NCI-H2171 treated with DMSO at 0.1 percent for 48 hours (cell line): ENCODE measurements at regions not wholly inside any gene's neighbourhood (a gene's known extent, or its start where the extent isn't known, plus 50 kb on each side); places are given as distances from the start of the nearest gene placed in this dataset.

Experiments used
- DNase-seq: peaks from one replicate; lab custom pipeline; 2025; lab: John Stamatoyannopoulos, UW

- DNase-seq = no peak
These were observed 311.2 kb downstream of the LPIN1 start for GRCh38 chr2:12057436-12058166.

DNA sequence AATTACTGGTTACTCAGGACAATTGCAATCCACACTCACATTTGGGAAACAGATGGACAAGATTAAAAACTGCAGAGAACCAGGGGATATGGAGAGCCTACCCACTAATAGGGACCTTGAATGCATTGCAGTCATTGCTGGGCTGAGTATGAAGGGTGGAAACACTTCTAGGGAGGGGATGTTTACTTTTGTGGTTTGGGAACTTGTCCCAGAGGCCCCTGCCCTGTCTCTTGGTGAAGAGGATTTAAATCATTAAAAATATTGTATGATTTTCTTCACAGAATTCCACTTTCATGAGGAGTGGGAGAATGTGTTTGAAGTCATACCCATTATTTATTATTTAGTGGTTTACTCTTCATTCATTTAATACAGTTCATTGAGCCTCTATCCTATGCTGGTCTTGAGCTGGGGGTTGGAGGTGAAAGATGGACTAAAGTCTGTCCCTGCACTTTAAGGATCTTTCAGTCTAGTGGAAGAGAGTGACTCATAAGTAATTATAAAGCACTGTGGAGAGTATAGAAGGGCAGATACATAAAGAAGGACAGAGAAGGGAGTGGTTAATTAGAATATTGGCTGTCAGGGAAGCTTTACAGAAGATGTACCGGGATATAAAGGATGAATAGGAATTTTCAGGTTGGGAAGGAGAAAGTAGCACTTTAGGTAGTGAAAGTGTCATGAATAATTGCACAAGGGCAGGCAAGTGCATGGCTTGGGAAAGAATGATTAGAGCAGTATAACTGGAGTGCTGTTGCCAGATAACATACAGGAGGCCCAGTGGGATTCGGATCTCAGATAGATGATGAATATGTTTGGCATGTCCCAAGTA, 313.4 kb downstream of the LPIN1 start:
- no peak for DNase-seq

- DNase-seq = no peak
These were observed 314.5 kb downstream of the LPIN1 start for GRCh38 chr2:12060886-12061285.

GRCh38 chr2:12061286-12062052, 315.0 kb downstream of the LPIN1 start:
- DNase-seq = no peak

GRCh38 chr2:12062053-12062395, 315.6 kb downstream of the LPIN1 start:
- DNase-seq = peak; percentile 14

DNA sequence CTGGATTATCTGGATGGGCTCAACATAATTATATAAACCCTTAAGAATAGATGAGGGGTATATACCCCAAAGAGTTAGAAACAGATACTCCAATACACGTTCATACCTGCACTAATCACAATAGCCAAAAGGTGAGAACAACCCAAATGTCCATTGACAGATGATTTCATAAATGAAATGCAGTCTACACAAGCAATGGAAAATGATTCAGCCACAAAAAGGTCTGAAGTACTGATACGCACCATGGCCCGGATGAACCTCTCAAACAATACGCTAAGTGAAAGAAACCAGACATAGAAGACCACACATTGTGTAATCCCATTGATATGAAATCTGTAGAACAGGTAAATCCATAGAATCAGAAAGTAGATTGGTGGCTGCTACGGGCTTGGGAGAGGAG, 316.8 kb downstream of the LPIN1 start:
- DNase-seq = no peak

DNA sequence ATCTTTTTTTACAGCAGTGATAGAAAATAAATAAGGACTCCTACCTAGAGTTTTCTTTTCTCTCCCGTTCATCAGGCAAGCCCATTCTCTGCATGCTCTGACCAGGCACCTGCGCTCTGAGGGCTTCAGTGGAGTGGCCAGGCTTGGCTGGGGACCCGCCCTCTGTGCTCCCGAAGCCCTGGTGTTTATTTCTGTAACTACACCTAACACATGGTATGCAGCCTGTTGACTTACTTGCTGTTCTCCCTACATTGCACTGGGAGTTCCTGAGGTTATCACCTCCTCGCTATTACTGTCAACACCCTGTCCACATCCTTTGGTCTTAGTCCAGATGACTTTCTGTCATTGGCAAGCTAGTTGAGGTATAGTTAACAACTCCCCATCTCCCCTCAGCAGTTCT, 317.7 kb downstream of the LPIN1 start:
- DNase-seq = no peak

- no peak for DNase-seq
These were observed 319.7 kb downstream of the LPIN1 start for GRCh38 chr2:12066116-12066515.

- no peak for DNase-seq
These were observed 320.6 kb downstream of the LPIN1 start for GRCh38 chr2:12066986-12067385.

DNA sequence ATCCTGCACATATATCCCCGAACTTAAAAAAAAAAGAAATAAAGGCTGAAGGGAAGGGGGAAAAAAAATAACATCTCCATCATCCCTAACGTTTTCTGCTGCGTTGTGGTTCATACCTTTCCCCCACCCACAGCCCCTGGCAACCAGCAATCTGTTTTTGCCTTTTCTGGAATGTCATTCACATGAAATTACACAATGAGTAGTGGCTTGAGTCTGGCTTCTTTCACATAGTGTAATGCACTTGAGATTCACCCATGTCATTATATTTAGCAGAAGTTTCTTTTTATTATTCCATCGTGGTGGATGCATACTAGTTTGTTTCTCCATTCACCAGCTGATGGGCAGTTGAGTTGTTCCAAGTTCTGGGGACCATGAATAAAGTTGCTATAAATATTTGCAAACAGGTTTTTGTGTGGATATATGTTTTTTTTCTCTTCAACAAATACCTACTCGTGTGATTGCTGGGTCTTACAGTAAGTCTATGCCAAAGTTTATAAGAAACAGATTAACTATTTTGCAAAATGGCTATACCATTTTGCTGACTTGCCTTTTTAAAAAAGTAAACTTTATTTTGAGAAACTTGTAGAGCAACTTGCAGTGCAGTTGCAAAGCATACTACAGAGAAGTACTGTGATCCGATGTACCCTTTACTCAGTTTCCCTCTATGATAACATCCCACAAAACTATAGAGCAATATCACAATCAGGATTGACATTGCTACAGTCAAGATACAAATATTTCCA, 322.5 kb downstream of the LPIN1 start:
- DNase-seq = no peak

- DNase-seq = no peak
These were observed 323.7 kb downstream of the LPIN1 start for GRCh38 chr2:12070153-12070552.

DNA sequence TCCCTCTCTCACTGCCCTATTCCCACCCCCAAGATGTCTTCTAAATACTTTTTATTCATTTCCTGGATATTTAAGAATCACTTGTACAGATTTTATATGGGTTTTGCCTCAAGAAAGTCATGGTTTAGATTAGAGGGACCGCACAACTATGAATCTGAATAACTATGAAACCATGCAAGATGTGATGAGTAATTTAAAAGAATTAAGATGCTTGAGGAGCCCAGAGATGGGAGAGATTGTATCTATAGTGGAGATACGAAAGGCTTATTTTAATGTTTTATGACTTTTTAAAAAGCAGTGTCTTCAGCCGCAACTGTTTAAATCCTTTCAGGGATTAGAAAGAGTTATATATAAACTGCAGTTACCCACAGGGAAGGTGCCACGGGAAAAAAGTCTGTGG, 324.1 kb downstream of the LPIN1 start:
- DNase-seq = no peak

GRCh38 chr2:12071318-12071717, 324.9 kb downstream of the LPIN1 start:
- no peak for DNase-seq

DNA sequence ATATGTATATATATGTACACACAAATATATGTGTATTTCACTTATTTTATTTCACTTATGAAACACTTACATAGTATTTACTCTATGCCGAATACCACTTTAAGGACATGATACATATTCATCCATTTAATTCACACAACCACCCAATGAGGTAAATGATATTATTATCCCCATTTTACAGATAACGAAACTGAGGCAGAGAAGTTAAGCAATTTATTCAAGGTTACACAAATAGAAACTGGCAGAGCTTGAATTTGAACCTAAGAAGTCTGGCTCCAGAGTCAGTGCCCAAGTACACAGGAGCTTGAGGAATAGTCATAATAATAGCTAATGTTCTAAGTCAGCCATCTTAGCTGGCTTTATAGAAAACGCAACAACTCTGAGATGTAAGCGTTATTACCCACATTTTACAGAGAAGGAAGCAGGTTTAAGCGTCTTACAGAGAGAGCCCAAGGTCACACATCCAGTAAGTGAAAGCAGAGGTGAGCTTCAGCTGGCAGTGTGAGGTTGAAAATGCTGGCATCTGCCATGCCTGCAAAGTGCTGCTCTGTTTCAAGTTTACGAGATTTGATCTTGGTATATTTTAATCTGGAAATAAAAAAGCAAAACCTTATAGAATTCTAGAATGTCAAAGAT, 326.9 kb downstream of the LPIN1 start:
- no peak for DNase-seq

DNA sequence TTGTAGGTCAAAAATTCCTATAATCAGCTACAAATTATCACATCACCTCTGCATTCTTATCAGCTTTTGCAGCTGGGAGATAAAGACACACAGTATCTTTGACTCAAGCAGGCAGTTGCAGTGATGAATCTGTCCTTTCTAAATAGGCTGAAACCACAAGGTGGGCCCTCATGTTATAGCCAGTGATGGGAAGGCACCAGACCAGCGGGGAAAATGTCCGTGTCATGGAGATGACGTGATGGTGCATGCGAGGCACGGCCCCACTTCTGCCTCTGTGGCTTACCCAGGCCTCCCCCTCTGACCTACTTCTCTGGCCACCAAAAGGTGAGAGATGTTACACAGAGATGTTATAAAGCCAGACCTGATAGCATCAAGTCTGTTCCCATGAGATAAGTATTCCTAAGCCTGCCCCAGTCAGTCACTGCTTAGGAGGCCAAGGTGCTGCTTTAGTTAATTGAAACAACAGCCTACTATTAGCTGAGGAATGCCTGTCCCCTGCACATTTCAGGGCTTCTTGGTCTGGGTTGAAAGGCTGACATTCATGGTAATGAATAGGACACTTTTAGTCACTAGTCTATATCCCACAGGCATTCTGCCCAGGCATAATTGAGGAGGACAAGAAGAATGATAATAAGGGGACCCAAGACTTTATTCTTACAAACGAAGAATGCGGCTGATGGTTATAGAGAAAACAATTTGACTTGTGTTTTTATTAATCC, 327.9 kb downstream of the LPIN1 start:
- no peak for DNase-seq

DNA sequence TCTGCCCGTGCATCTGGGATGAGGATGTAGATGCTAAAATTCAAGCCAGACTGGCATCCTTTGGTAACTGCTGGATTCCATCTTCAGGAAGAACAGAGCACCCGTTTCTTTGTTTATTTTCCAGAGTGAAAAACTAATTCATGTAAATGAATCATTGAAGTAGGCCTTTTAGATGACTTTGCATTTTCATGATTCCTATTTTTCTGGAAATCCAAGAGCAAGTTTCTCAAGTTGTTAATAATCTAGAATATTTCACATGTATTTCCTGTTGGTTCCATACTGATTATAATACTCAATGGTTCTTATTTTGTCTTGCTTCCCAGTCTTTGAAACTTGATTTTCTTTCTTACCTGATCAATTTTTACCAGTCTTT, 328.4 kb downstream of the LPIN1 start:
- no peak for DNase-seq

DNA sequence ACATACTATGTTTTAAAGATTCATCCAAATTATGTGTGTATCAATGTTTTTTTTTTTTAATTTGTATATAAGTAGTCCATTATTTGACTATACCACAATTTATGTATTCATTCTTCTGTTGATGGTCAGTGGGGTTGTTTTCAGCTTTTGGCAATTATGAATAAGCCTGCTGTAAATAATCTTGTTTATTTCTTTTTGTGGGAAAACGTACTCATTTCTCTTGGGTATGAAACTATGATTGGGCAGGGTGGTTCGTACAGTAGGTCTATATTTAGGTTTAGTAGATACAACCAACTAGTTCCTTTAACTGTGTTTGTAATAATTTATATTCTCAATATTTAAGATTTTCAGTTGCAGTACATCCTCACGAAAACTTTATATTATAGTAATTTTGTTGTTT, 329.2 kb downstream of the LPIN1 start:
- DNase-seq = no peak

DNA sequence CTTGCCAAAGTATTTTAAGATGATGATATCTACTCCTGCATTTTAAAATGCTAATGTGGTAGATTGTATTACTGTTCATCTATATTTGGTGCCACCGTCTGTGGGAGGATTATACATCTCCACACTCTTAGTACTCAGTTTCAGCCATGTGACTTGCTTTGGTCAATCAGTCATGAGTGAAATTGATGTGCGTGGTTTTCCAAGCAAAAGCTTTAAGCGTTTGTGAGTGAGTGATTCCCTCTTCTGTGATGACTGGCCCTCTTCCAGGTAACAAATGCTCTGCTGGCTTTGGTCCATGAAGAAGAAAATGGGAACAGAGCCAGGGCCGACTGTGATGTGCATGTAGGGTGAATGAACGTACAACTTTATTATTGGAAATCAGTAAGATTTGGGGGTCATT, 330.4 kb downstream of the LPIN1 start:
- peak; percentile 97 for DNase-seq

GRCh38 chr2:12080360-12080759, 333.9 kb downstream of the LPIN1 start:
- peak; percentile 51 for DNase-seq

- no peak for DNase-seq
These were observed 335.2 kb downstream of the LPIN1 start for GRCh38 chr2:12081481-12082210.
